HL-60 (cell line): ENCODE measurements at regions not wholly inside any gene's neighbourhood (a gene's known extent, or its start where the extent isn't known, plus 50 kb on each side); places are given as distances from the start of the nearest gene placed in this dataset.

Source experiments
- DNase-seq, 2 experiments: peaks; one replicate each; pipeline ENCODE4 v3.0.0-alpha.2; 2010 to 2020; ENCODE audit warnings: low read depth in 1 of 2, low spot score in 1 of 2
- H3K27ac ChIP-seq: fragments of 250-450 bp; sonication (Bioruptor Pico); replicated peaks from 2 replicates; pipeline ENCODE4 v1.5.1; 2020; ENCODE audit warnings: mild to moderate bottlenecking, moderate library complexity
- H3K27me3 ChIP-seq: fragments of 250-450 bp; sonication (Bioruptor Pico); 2 replicates; pipeline ENCODE4 v1.5.1; 2021; ENCODE audit warnings: mild to moderate bottlenecking, moderate library complexity; ENCODE audit not compliant: insufficient read depth, poor library complexity, severe bottlenecking
- H3K4me3 ChIP-seq: replicated peaks from 2 replicates; pipeline ENCODE4 v1.5.1; 2011; ENCODE audit warnings: mild to moderate bottlenecking, control low read depth, low read length; ENCODE audit not compliant: insufficient read depth
- CTCF ChIP-seq: IDR thresholded peaks from one replicate; pipeline ENCODE4 v1.5.1; 2011; ENCODE audit warnings: low read length, control low read depth, inconsistent platforms; ENCODE audit not compliant: insufficient read depth
- GABPA ChIP-seq: IDR thresholded peaks from 2 replicates; pipeline ENCODE4 v1.6.1; 2012; ENCODE audit warnings: low read depth
- POLR2AphosphoS5 ChIP-seq: IDR thresholded peaks from 2 replicates; pipeline ENCODE4 v1.6.1; 2012; ENCODE audit warnings: low read depth
- REST ChIP-seq: IDR thresholded peaks from 2 replicates; pipeline ENCODE4 v1.6.1; 2012; ENCODE audit warnings: low read depth; ENCODE audit not compliant: insufficient replicate concordance
- SPI1 ChIP-seq: IDR thresholded peaks from 2 replicates; pipeline ENCODE4 v1.6.1; 2012; ENCODE audit warnings: low read depth, mild to moderate bottlenecking, borderline replicate concordance

GRCh38 chr4:152234571-152234970 lies 301.3 kb downstream of the FBXW7 start:
- Histone ChIP-seq H3K27me3 (no peaks in the 10 kb centered on the region), H3K4me3 (no peak overlapping the region), H3K27ac (no peak overlapping the region)
- DNase-seq, result no peak
- TF ChIP-seq REST (no peak), GABPA (no peak), CTCF (no peak), SPI1 (no peak), POLR2AphosphoS5 (no peak)

GRCh38 chr4:152232271-152232670 lies 303.6 kb downstream of the FBXW7 start:
- H3K27me3 ChIP-seq, result no peaks in the 10 kb centered on the region
- H3K27ac ChIP-seq, result no peak overlapping the region
- no peak for DNase-seq
- no peak overlapping the region for H3K4me3 ChIP-seq
- TF ChIP-seq POLR2AphosphoS5, result no peak
- no peak for TF ChIP-seq GABPA
- TF ChIP-seq SPI1, result no peak
- no peak for TF ChIP-seq CTCF
- no peak for TF ChIP-seq REST

GRCh38 chr4:152229782-152230289 lies 306.1 kb downstream of the FBXW7 start:
- TF ChIP-seq POLR2AphosphoS5, result no peak
- no peak for TF ChIP-seq GABPA
- TF ChIP-seq CTCF, result no peak
- no peak for TF ChIP-seq SPI1
- no peak for TF ChIP-seq REST
- H3K27ac ChIP-seq, result no peak overlapping the region
- no peaks in the 10 kb centered on the region for H3K27me3 ChIP-seq
- H3K4me3 ChIP-seq, result no peak overlapping the region
- DNase-seq, result no peak
